Endodermal cell (in vitro differentiated cells): ENCODE measurements at regions not wholly inside any gene's neighbourhood (a gene's known extent, or its start where the extent isn't known, plus 50 kb on each side); places are given as distances from the start of the nearest gene placed in this dataset.

Experiments
- DNase-seq: peaks from one replicate; pipeline ENCODE4 v3.0.0-alpha.2; 2017
- H3K27ac ChIP-seq: 2 replicates; pipeline ENCODE4 v1.5.1; 2013; ENCODE audit warnings: mild to moderate bottlenecking, low read depth, low read length, moderate library complexity
- H3K27me3 ChIP-seq: 2 replicates; pipeline ENCODE4 v1.6.1; 2013; ENCODE audit warnings: mild to moderate bottlenecking, low read length, moderate library complexity; ENCODE audit not compliant: insufficient read depth, control insufficient read depth, poor library complexity, severe bottlenecking
- H3K36me3 ChIP-seq: 2 replicates; pipeline ENCODE4 v1.7.0; 2013; ENCODE audit warnings: mild to moderate bottlenecking, low read length, moderate library complexity; ENCODE audit not compliant: control insufficient read depth, insufficient read depth
- H3K4me1 ChIP-seq: one replicate; pipeline ENCODE4 v1.7.0; 2013; ENCODE audit warnings: low read length; ENCODE audit not compliant: control insufficient read depth, insufficient read depth
- H3K4me3 ChIP-seq: 2 replicates; pipeline ENCODE4 v1.5.1; 2013; ENCODE audit warnings: mild to moderate bottlenecking, low read length, moderate library complexity
- H3K9ac ChIP-seq: 2 replicates; pipeline ENCODE4 v1.6.1; 2013; ENCODE audit warnings: mild to moderate bottlenecking, low read length, moderate library complexity; ENCODE audit not compliant: poor library complexity, severe bottlenecking; ENCODE audit errors: extremely low read depth
- H3K9me3 ChIP-seq: 2 replicates; pipeline ENCODE4 v1.6.1; 2013; ENCODE audit warnings: mild to moderate bottlenecking, low read length, moderate library complexity; ENCODE audit not compliant: control insufficient read depth
- H3K27ac Mint-ChIP-seq: 2 replicates; pipeline ENCODE4 v1.8.0; 2020; ENCODE audit warnings: mixed read lengths
- H3K27me3 Mint-ChIP-seq: 2 replicates; pipeline ENCODE4 v1.8.0; 2021; ENCODE audit warnings: mild to moderate bottlenecking, mixed read lengths; ENCODE audit not compliant: insufficient read depth
- H3K36me3 Mint-ChIP-seq: 2 replicates; pipeline ENCODE4 v1.8.0; 2020; ENCODE audit warnings: low read depth, mixed read lengths
- H3K4me1 Mint-ChIP-seq: 2 replicates; pipeline ENCODE4 v1.8.0; 2020; ENCODE audit warnings: mixed read lengths
- H3K4me3 Mint-ChIP-seq: 2 replicates; pipeline ENCODE4 v1.8.0; 2020; ENCODE audit warnings: mild to moderate bottlenecking, moderate library complexity, mixed read lengths
- H3K9me3 Mint-ChIP-seq: 2 replicates; pipeline ENCODE4 v1.8.0; 2020; ENCODE audit warnings: mild to moderate bottlenecking, mixed read lengths
- WGBS, 2 experiments: methylation state at CpG; one replicate each; pipeline versions ENCODE4 v1.1.5 to v1.1.7; 2013; ENCODE audit warnings: missing lambda C conversion rate in 2 of 2, mixed read lengths in 1 of 2; ENCODE audit not compliant: insufficient coverage in 1 of 2, insufficient read length in 1 of 2; 5-methylcytosine and 5-hydroxymethylcytosine counted together
- TF ChIP-seq, protein P1 (sequence below): fragments of 200-600 bp; sonication (generic); conservative IDR thresholded peaks from 2 replicates; pipeline ENCODE4 v1.5.0; 2021; ENCODE audit warnings: antibody characterized with exemption, mild to moderate bottlenecking

DNA sequence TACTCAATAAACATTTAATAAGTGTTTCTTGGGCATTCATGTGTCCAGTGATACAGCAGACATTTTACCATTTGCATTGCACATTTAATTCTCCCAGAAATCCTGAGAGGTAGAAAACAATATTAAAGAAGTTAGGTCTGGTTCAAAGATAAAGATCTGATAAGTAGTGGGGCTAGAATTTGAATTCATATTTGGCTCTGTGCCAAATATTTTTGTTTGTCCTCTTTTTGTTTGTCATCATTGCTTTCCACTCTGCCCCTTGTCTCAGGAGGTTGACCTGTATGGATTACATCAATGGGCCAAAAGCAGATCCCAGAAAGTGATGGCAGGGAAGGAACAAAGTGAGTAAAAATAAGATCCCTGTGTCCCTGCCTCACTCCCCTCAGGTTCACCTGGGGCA is 441.9 kb upstream of the PKDCC start:
- Mint-ChIP-seq H3K36me3 (no peaks in the 10 kb centered on the region), H3K27me3 (no peaks in the 10 kb centered on the region), H3K27ac (no peak overlapping the region), H3K9me3 (no peaks in the 10 kb centered on the region), H3K4me3 (no peak overlapping the region), H3K4me1 (no peaks in the 10 kb centered on the region)
- no peak for DNase-seq
- Histone ChIP-seq H3K4me1 (no peaks in the 10 kb centered on the region), H3K9ac (no peak overlapping the region), H3K9me3 (no peaks in the 10 kb centered on the region), H3K36me3 (no peaks in the 10 kb centered on the region), H3K27me3 (no peaks in the 10 kb centered on the region), H3K4me3 (no peak overlapping the region), H3K27ac (no peak overlapping the region)
- TF ChIP-seq, protein P1, sequence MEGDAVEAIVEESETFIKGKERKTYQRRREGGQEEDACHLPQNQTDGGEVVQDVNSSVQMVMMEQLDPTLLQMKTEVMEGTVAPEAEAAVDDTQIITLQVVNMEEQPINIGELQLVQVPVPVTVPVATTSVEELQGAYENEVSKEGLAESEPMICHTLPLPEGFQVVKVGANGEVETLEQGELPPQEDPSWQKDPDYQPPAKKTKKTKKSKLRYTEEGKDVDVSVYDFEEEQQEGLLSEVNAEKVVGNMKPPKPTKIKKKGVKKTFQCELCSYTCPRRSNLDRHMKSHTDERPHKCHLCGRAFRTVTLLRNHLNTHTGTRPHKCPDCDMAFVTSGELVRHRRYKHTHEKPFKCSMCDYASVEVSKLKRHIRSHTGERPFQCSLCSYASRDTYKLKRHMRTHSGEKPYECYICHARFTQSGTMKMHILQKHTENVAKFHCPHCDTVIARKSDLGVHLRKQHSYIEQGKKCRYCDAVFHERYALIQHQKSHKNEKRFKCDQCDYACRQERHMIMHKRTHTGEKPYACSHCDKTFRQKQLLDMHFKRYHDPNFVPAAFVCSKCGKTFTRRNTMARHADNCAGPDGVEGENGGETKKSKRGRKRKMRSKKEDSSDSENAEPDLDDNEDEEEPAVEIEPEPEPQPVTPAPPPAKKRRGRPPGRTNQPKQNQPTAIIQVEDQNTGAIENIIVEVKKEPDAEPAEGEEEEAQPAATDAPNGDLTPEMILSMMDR, result no peak

DNA sequence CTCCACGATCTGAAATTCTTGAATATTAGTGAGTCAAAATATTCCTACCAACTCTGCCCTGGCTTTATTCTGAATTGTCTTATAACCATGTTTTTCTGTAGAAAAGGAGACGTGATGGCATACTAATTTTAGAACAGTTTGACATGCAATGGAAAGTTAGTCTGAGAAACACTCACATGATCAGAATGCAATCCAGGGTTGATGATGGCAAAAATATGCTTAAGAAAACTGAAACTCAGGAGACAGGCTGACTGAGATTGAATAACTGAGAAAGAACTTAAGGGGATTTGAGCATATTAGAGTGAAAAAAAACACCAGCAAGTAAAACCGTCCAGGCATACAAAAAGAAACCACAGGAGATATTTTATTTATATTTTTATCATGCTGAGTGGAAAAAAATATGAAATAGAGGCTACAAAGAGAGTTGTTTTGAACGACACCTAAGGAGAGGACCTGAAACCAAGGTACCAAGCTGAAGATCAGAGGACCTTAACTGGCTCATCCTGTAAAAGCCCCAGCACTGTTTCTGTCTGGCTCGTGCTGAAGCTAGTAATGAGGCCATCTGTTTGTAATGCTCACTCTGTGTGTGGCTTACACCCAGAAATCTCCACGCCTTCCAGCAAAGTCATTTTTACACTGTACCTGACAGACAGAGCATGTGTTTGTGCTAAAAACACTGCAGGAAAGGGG is 437.2 kb upstream of the PKDCC start:
- Mint-ChIP-seq H3K4me3 (no peak overlapping the region), H3K27me3 (no peaks in the 10 kb centered on the region), H3K9me3 (no peaks in the 10 kb centered on the region), H3K36me3 (no peaks in the 10 kb centered on the region), H3K4me1 (no peaks in the 10 kb centered on the region), H3K27ac (no peak overlapping the region)
- TF ChIP-seq, protein P1, result no peak
- DNase-seq, result no peak
- no peak overlapping the region for H3K4me3 ChIP-seq
- H3K4me1 ChIP-seq, result no peaks in the 10 kb centered on the region
- no peaks in the 10 kb centered on the region for H3K9me3 ChIP-seq
- H3K27ac ChIP-seq, result no peak overlapping the region
- WGBS, 2 experiments, result 85 to 89% methylated on average over 3 to 5 of the region's 6 CpGs
- no peaks in the 10 kb centered on the region for H3K36me3 ChIP-seq
- H3K9ac ChIP-seq, result no peak overlapping the region
- no peaks in the 10 kb centered on the region for H3K27me3 ChIP-seq

DNA sequence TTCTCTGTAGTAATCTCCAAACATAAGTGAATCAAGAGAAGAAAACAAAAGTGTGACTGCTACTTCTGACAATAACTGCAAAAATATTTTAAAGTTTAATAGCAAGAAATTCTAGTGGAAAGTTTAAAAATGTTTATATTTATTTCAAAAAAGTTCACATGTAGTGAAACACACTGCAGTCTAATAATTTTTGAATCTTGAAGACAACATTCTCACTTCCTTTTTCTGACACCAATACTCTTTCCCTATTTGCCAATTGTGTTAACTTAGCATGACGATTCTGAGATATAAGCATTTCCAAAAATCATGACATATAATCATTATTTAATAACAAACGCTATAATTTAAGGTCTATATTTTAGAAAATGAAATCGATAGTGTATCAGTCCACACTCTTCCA is 429.1 kb upstream of the PKDCC start:
- no peak overlapping the region for H3K4me3 ChIP-seq
- Mint-ChIP-seq H3K36me3 (no peaks in the 10 kb centered on the region), H3K4me1 (no peaks in the 10 kb centered on the region), H3K9me3 (no peaks in the 10 kb centered on the region), H3K4me3 (no peak overlapping the region), H3K27me3 (no peaks in the 10 kb centered on the region), H3K27ac (no peak overlapping the region)
- no peak for DNase-seq
- no peaks in the 10 kb centered on the region for H3K9me3 ChIP-seq
- no peak overlapping the region for H3K27ac ChIP-seq
- no peaks in the 10 kb centered on the region for H3K27me3 ChIP-seq
- no peaks in the 10 kb centered on the region for H3K36me3 ChIP-seq
- no peaks in the 10 kb centered on the region for H3K4me1 ChIP-seq
- TF ChIP-seq, protein P1, result no peak
- H3K9ac ChIP-seq, result no peak overlapping the region
- 93% methylated on average over 1 of the region's 3 CpGs; no CpG with 5 or more reads in 1 of the 2 experiments for WGBS, 2 experiments
